Neural crest cell (in vitro differentiated cells): ENCODE measurements at regions not wholly inside any gene's neighbourhood (a gene's known extent, or its start where the extent isn't known, plus 50 kb on each side); places are given as distances from the start of the nearest gene placed in this dataset.

ENCODE experiments used
- DNase-seq: peaks from one replicate; pipeline ENCODE4 v3.0.0; 2021; ENCODE audit warnings: low read depth, mixed read lengths, low spot score
- H3K27ac Mint-ChIP-seq: one replicate; pipeline ENCODE4 v1.8.0; 2021; ENCODE audit warnings: mild to moderate bottlenecking, mixed read lengths; ENCODE audit not compliant: unreplicated experiment
- H3K27me3 Mint-ChIP-seq: 2 replicates; pipeline ENCODE4 v1.8.0; 2021; ENCODE audit warnings: low read depth, mild to moderate bottlenecking, mixed read lengths
- H3K36me3 Mint-ChIP-seq: 2 replicates; pipeline ENCODE4 v1.8.0; 2021; ENCODE audit warnings: low read depth, mild to moderate bottlenecking, mixed read lengths
- H3K4me1 Mint-ChIP-seq: 2 replicates; pipeline ENCODE4 v1.8.0; 2021; ENCODE audit warnings: mixed read lengths
- H3K4me3 Mint-ChIP-seq: one replicate; pipeline ENCODE4 v1.8.0; 2021; ENCODE audit warnings: mild to moderate bottlenecking, mixed read lengths
- H3K9me3 Mint-ChIP-seq: 2 replicates; pipeline ENCODE4 v1.8.0; 2021; ENCODE audit warnings: mixed read lengths
- TF ChIP-seq, protein P1 (sequence below): fragments of 200-600 bp; sonication (generic); conservative IDR thresholded peaks from 2 replicates; pipeline ENCODE4 v1.5.0; 2021; ENCODE audit warnings: antibody characterized with exemption, mild to moderate bottlenecking

- TF ChIP-seq, protein P1, sequence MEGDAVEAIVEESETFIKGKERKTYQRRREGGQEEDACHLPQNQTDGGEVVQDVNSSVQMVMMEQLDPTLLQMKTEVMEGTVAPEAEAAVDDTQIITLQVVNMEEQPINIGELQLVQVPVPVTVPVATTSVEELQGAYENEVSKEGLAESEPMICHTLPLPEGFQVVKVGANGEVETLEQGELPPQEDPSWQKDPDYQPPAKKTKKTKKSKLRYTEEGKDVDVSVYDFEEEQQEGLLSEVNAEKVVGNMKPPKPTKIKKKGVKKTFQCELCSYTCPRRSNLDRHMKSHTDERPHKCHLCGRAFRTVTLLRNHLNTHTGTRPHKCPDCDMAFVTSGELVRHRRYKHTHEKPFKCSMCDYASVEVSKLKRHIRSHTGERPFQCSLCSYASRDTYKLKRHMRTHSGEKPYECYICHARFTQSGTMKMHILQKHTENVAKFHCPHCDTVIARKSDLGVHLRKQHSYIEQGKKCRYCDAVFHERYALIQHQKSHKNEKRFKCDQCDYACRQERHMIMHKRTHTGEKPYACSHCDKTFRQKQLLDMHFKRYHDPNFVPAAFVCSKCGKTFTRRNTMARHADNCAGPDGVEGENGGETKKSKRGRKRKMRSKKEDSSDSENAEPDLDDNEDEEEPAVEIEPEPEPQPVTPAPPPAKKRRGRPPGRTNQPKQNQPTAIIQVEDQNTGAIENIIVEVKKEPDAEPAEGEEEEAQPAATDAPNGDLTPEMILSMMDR, result no peak
- DNase-seq, result no peak
- no peaks in the 10 kb centered on the region for H3K9me3 Mint-ChIP-seq
- no peaks in the 10 kb centered on the region for H3K27me3 Mint-ChIP-seq
- H3K4me3 Mint-ChIP-seq, result no peak overlapping the region
- H3K27ac Mint-ChIP-seq, result no peak overlapping the region
- H3K4me1 Mint-ChIP-seq, result no peaks in the 10 kb centered on the region
- H3K36me3 Mint-ChIP-seq, result no peaks in the 10 kb centered on the region
Observed at GRCh38 chr11:37916331-37916730, 1318.3 kb upstream of the RAG2 start.

DNA sequence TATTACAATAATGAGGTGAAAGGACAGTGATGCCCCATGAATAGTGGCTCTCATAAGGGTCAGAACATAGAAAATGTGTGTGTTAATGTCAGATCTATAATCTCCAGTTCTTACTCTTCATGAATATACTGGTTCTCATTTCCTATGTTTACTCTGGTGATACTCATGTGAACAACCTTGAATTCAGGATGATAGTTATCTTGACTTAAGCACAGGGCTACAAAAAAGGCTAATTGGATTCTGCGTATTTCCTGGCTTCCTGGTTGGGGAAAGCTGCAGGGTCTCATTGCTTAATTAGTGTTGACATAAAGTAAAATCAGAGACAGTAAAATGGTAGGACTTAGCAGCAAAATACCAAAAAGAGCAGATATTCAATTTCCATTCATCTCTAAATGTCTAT is 1316.8 kb upstream of the RAG2 start:
- no peaks in the 10 kb centered on the region for H3K36me3 Mint-ChIP-seq
- H3K27me3 Mint-ChIP-seq, result no peaks in the 10 kb centered on the region
- no peaks in the 10 kb centered on the region for H3K9me3 Mint-ChIP-seq
- no peak overlapping the region for H3K27ac Mint-ChIP-seq
- no peaks in the 10 kb centered on the region for H3K4me1 Mint-ChIP-seq
- DNase-seq, result no peak
- no peak overlapping the region for H3K4me3 Mint-ChIP-seq
- TF ChIP-seq, protein P1, result no peak

GRCh38 chr11:37908219-37908548 is 1310.1 kb upstream of the RAG2 start:
- Mint-ChIP-seq H3K36me3 (no peaks in the 10 kb centered on the region), H3K27ac (no peak overlapping the region), H3K27me3 (no peaks in the 10 kb centered on the region), H3K4me3 (no peak overlapping the region), H3K4me1 (no peaks in the 10 kb centered on the region), H3K9me3 (no peaks in the 10 kb centered on the region)
- TF ChIP-seq, protein P1, result no peak
- DNase-seq, result no peak

- Mint-ChIP-seq H3K27ac (no peak overlapping the region), H3K9me3 (no peaks in the 10 kb centered on the region), H3K27me3 (no peaks in the 10 kb centered on the region), H3K4me3 (no peak overlapping the region), H3K4me1 (no peaks in the 10 kb centered on the region), H3K36me3 (no peaks in the 10 kb centered on the region)
- DNase-seq, result no peak
- TF ChIP-seq, protein P1, result no peak
Observed at GRCh38 chr11:37907436-37908218, 1309.6 kb upstream of the RAG2 start.

DNA sequence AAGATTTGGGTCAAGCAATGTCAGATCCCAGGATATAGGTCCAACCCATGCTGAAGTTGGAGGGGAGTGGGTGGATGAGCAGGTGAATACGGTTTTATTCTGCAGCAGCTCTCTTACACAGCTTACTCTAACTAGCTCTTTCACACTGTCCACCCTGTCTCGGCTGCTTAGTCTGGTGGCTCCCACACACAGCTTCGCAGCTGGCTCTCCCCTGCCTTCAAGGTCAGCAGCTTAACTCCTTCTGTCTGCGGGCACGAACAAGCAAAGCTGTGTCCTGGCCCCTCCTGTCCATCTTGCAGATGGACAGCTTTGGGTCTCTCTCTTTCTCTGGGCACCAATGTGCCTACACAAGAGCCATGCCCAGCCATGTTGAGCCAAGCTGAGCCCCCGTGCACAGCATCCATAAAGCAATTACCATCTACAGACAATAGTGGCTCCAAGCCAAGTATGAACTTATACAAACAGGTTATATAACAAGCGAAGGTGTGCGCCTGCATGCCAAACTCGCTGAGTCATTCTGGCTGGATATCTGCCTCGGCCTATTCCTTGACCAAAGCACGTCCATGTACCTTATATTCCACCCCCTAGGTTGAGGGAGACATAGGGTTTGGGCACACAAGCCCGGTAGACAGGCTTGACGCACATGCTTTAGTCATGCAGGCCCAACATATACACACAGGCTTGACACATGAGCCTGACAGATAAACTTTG is 1307.8 kb upstream of the RAG2 start:
- Mint-ChIP-seq H3K9me3 (peaks cover 3% of the 10 kb centered on the region), H3K4me3 (no peak overlapping the region), H3K36me3 (no peaks in the 10 kb centered on the region), H3K27ac (peak overlapping the region; percentile 10), H3K4me1 (no peaks in the 10 kb centered on the region), H3K27me3 (no peaks in the 10 kb centered on the region)
- TF ChIP-seq, protein P1, result no peak
- no peak for DNase-seq
